HCT116 (cell line): ENCODE measurements at regions not wholly inside any gene's neighbourhood (a gene's known extent, or its start where the extent isn't known, plus 50 kb on each side); places are given as distances from the start of the nearest gene placed in this dataset.

Source experiments
- ATAC-seq: fragments of 200-7000 bp; cut with Tn5 transposase; 2 replicates; pipeline ENCODE4 v1.9.1; 2020; ENCODE audit warnings: mild to moderate bottlenecking, moderate library complexity
- BruUV-seq: library from RNA; stranded (reverse); fragments of 400-500 nt; replicated peaks from 2 replicates; lab custom pipeline; 2021; lab: Mats Ljungman, UMichigan
- CTCF ChIA-PET: fragments of 300-600 bp; sonication (Branson Sonifier 250); formaldehyde crosslinking; loops from one replicate; lab custom pipeline; 2021; ENCODE audit warnings: antibody characterized with exemption; lab: Charles Lee
- POLR2A ChIA-PET: fragments of 300-600, 350-600 bp; sonication (Branson Sonifier 250); formaldehyde crosslinking; loops from one replicate; lab custom pipeline; 2021; ENCODE audit warnings: antibody characterized with exemption; lab: Charles Lee
- RAD21 ChIA-PET, 2 experiments: fragments of 300-600 bp; sonication (Branson Sonifier 250); formaldehyde crosslinking; loops; one replicate each; lab custom pipeline; 2023; ENCODE audit warnings: low total read pairs in 2 of 2; ENCODE audit not compliant: uncharacterized antibody in 2 of 2, unreplicated experiment in 2 of 2, low non-redundant PET in 1 of 2; lab: Charles Lee
- DNase-seq: peaks from one replicate; pipeline ENCODE4 v3.0.0-alpha.2; 2010; ENCODE audit warnings: low read depth, low spot score
- H2AFZ ChIP-seq: fragments of 200-600 bp; shearing (Covaris generic), sonication (generic); 2 replicates; pipeline ENCODE4 v1.6.1; 2017; ENCODE audit warnings: low read depth, mixed run types, mixed read lengths, antibody characterized with exemption, low read length; ENCODE audit not compliant: poor library complexity, severe bottlenecking
- H3K27ac ChIP-seq: 2 replicates; pipeline ENCODE4 v1.5.1; 2012; ENCODE audit warnings: low read depth, low read length
- H3K27me3 ChIP-seq: fragments of 200-600 bp; sonication (generic); 2 replicates; pipeline ENCODE4 v1.6.1; 2016; ENCODE audit warnings: mixed run types, low read length, mixed read lengths; ENCODE audit not compliant: insufficient read depth
- H3K36me3 ChIP-seq, 2 experiments: fragments of 200-500 bp in 1 of 2; fragments of 200-600 bp in 1 of 2; sonication (Bioruptor generic) in 1 of 2; sonication (generic) in 1 of 2; 2 replicates each; pipeline versions ENCODE4 v1.5.1 to v1.6.1; 2014 to 2016; ENCODE audit warnings: low read length in 2 of 2, inconsistent platforms in 1 of 2, mixed read lengths in 1 of 2, mixed run types in 1 of 2; ENCODE audit not compliant: insufficient read depth in 2 of 2, control insufficient read depth in 1 of 2
- H3K4me1 ChIP-seq, 2 experiments: fragments of 200-600 bp in 1 of 2; sonication (generic) in 1 of 2; 2 replicates each; pipeline versions ENCODE4 v1.5.1 to v1.6.1; 2012 to 2017; ENCODE audit warnings: low read length in 2 of 2, inconsistent platforms in 1 of 2, mild to moderate bottlenecking in 1 of 2, mixed read lengths in 1 of 2, mixed run types in 1 of 2, moderate library complexity in 1 of 2; ENCODE audit not compliant: insufficient read depth in 2 of 2, control insufficient read depth in 1 of 2
- H3K4me2 ChIP-seq: fragments of 200-600 bp; sonication (generic); 2 replicates; pipeline ENCODE4 v1.6.1; 2017; ENCODE audit warnings: mixed run types, low read length, mixed read lengths
- H3K4me3 ChIP-seq, 2 experiments: fragments of 200-600 bp in 1 of 2; sonication (generic) in 1 of 2; replicated peaks in 1 of 2; 2 replicates each; pipeline ENCODE4 v1.5.1; 2011 to 2016; ENCODE audit warnings: low read length in 2 of 2, control low read depth in 1 of 2, low read depth in 1 of 2, mild to moderate bottlenecking in 1 of 2, mixed read lengths in 1 of 2, mixed run types in 1 of 2
- H3K79me2 ChIP-seq: fragments of 200-600 bp; sonication (generic); 2 replicates; pipeline ENCODE4 v1.6.1; 2017; ENCODE audit warnings: mild to moderate bottlenecking, mixed run types, low read length, moderate library complexity, mixed read lengths; ENCODE audit not compliant: insufficient read depth
- H3K9ac ChIP-seq: fragments of 200-600 bp; sonication (generic); 2 replicates; pipeline ENCODE4 v1.6.1; 2016; ENCODE audit warnings: low read length, mixed read lengths
- H3K9me2 ChIP-seq: fragments of 200-600 bp; sonication (generic), shearing (Covaris generic); 2 replicates; pipeline ENCODE4 v1.6.1; 2017; ENCODE audit warnings: mixed run types, mild to moderate bottlenecking, moderate library complexity; ENCODE audit not compliant: insufficient read depth
- H3K9me3 ChIP-seq, 2 experiments: fragments of 200-500 bp in 1 of 2; fragments of 200-600 bp in 1 of 2; sonication (Bioruptor generic) in 1 of 2; sonication (generic) in 1 of 2; 2 replicates each; pipeline ENCODE4 v1.6.1; 2014 to 2017; ENCODE audit warnings: low read length in 2 of 2, mixed read lengths in 2 of 2, inconsistent platforms in 1 of 2, low read depth in 1 of 2, mild to moderate bottlenecking in 1 of 2, mixed run types in 1 of 2, moderate library complexity in 1 of 2; ENCODE audit not compliant: control insufficient read depth in 1 of 2, insufficient read depth in 1 of 2
- H4K20me1 ChIP-seq: fragments of 200-600 bp; sonication (generic), shearing (Covaris generic); 2 replicates; pipeline ENCODE4 v1.6.1; 2017; ENCODE audit warnings: mixed run types, mild to moderate bottlenecking, moderate library complexity; ENCODE audit not compliant: insufficient read depth
- ATF3 ChIP-seq: IDR thresholded peaks from 2 replicates; pipeline ENCODE4 v1.6.1; 2012
- CBX3 ChIP-seq: IDR thresholded peaks from 2 replicates; pipeline ENCODE4 v1.6.1; 2012; ENCODE audit warnings: low read depth
- EGR1 ChIP-seq: IDR thresholded peaks from 2 replicates; pipeline ENCODE4 v1.6.1; 2012; ENCODE audit warnings: low read depth
- ELF1 ChIP-seq: IDR thresholded peaks from 2 replicates; pipeline ENCODE4 v1.6.1; 2012; ENCODE audit warnings: low read depth, borderline replicate concordance
- EZH2 ChIP-seq: fragments of 200-600 bp; sonication (generic); IDR thresholded peaks from 2 replicates; pipeline ENCODE4 v1.6.1; 2017; ENCODE audit warnings: antibody characterized with exemption, mixed run types
- JUND ChIP-seq: IDR thresholded peaks from 2 replicates; pipeline ENCODE4 v1.6.1; 2012
- MAX ChIP-seq: IDR thresholded peaks from 2 replicates; pipeline ENCODE4 v1.6.1; 2012
- POLR2A ChIP-seq: IDR thresholded peaks from 2 replicates; pipeline ENCODE4 v1.7.0; 2011; ENCODE audit warnings: borderline replicate concordance; ENCODE audit not compliant: insufficient read depth, insufficient read length; ENCODE audit errors: extremely low read depth
- POLR2AphosphoS5 ChIP-seq: IDR thresholded peaks from 2 replicates; pipeline ENCODE4 v1.6.1; 2011; ENCODE audit warnings: mild to moderate bottlenecking, low read depth, low read length, moderate library complexity
- SP1 ChIP-seq: IDR thresholded peaks from 2 replicates; pipeline ENCODE4 v1.6.1; 2012; ENCODE audit warnings: low read depth
- YY1 ChIP-seq: IDR thresholded peaks from 2 replicates; pipeline ENCODE4 v1.6.1; 2011; ENCODE audit warnings: low read length, low read depth, moderate library complexity, mild to moderate bottlenecking; ENCODE audit not compliant: insufficient replicate concordance; ENCODE audit errors: extremely low read depth
- ZBTB33 ChIP-seq: IDR thresholded peaks from 2 replicates; pipeline ENCODE4 v1.6.1; 2011; ENCODE audit warnings: mild to moderate bottlenecking, low read length, moderate library complexity; ENCODE audit not compliant: insufficient replicate concordance; ENCODE audit errors: extremely low read depth
- intact Hi-C: fragments of 100-400 bp; cut with micrococcal nuclease; formaldehyde crosslinking; loops from 2 replicates; pipeline ENCODE4 v1.10.0; 2022

GRCh38 chrY:7697506-7697905 is 786.0 kb upstream of the AMELY start:
- ATAC-seq (no peak), DNase-seq (no peak)
- RAD21 ChIA-PET, result no interaction called here
- TF ChIP-seq JUND (no peak), POLR2A (no peak), ATF3 (no peak), MAX (no peak), POLR2AphosphoS5 (no peak)
- H2AFZ ChIP-seq, result no peak overlapping the region
- H3K27ac ChIP-seq, result no peak overlapping the region
- no TSS peak for BruUV-seq
- H3K4me1 ChIP-seq, result no peaks in the 10 kb centered on the region
- intact Hi-C loops, result no loop called here
- no peaks in the 10 kb centered on the region for H3K9me2 ChIP-seq
- CTCF ChIA-PET, result no interaction called here
- no peaks in the 10 kb centered on the region for H3K36me3 ChIP-seq
- H3K4me3 ChIP-seq, result no peak overlapping the region
- H4K20me1 ChIP-seq, result no peaks in the 10 kb centered on the region
- no peak overlapping the region for H3K9ac ChIP-seq
- H3K27me3 ChIP-seq, result no peaks in the 10 kb centered on the region
- no peak overlapping the region for H3K4me2 ChIP-seq
- no peaks in the 10 kb centered on the region for H3K9me3 ChIP-seq
- POLR2A ChIA-PET, result no interaction called here
- H3K79me2 ChIP-seq, result no peaks in the 10 kb centered on the region

GRCh38 chrY:7692701-7693100 is 781.1 kb upstream of the AMELY start:
- BruUV-seq, result no TSS peak
- Histone ChIP-seq H3K9ac (no peak overlapping the region), H3K4me3 (no peak overlapping the region), H3K36me3 (no peaks in the 10 kb centered on the region), H4K20me1 (no peaks in the 10 kb centered on the region), H3K9me2 (no peaks in the 10 kb centered on the region), H3K4me1 (no peaks in the 10 kb centered on the region), H3K9me3 (no peaks in the 10 kb centered on the region), H2AFZ (no peak overlapping the region), H3K4me2 (no peak overlapping the region), H3K79me2 (no peaks in the 10 kb centered on the region), H3K27me3 (no peaks in the 10 kb centered on the region), H3K27ac (no peak overlapping the region)
- no peak for TF ChIP-seq ZBTB33
- TF ChIP-seq ELF1, result no peak
- TF ChIP-seq ATF3, result no peak
- TF ChIP-seq YY1, result no peak
- TF ChIP-seq EZH2, result no peak
- no peak for TF ChIP-seq SP1
- TF ChIP-seq EGR1, result no peak
- TF ChIP-seq CBX3, result no peak
- ChIA-PET POLR2A (no interaction called here), CTCF (no interaction called here), RAD21 (no interaction called here)
- ATAC-seq (no peak), DNase-seq (no peak)
- intact Hi-C loops, result no loop called here
